MM.1S (cell line): ENCODE measurements at regions not wholly inside any gene's neighbourhood (a gene's known extent, or its start where the extent isn't known, plus 50 kb on each side); places are given as distances from the start of the nearest gene placed in this dataset.

Experiments used
- DNase-seq: peaks from one replicate; pipeline ENCODE4 v3.0.0-alpha.2; 2015
- H2AFZ ChIP-seq: fragments of 300-600 bp; sonication (generic); 2 replicates; pipeline ENCODE4 v1.6.0; 2016; ENCODE audit warnings: antibody characterized with exemption, low read length
- H3F3A ChIP-seq: fragments of 300-600 bp; sonication (generic); 2 replicates; pipeline ENCODE4 v1.6.1; 2016; ENCODE audit warnings: mild to moderate bottlenecking, antibody characterized with exemption, low read length, moderate library complexity, mixed read lengths; ENCODE audit not compliant: insufficient read depth
- H3K27ac ChIP-seq: fragments of 300-600 bp; sonication (generic); 2 replicates; pipeline ENCODE4 v1.5.1; 2016; ENCODE audit warnings: mild to moderate bottlenecking, low read length
- H3K27me3 ChIP-seq: fragments of 300-600 bp; sonication (generic); replicated peaks from 2 replicates; pipeline ENCODE4 v1.6.0; 2016; ENCODE audit warnings: low read length; ENCODE audit not compliant: insufficient read depth
- H3K36me3 ChIP-seq: fragments of 300-600 bp; sonication (generic); replicated peaks from 2 replicates; pipeline ENCODE4 v1.6.1; 2016; ENCODE audit warnings: mild to moderate bottlenecking, low read length, mixed read lengths; ENCODE audit not compliant: insufficient read depth
- H3K4me1 ChIP-seq: fragments of 300-600 bp; sonication (generic); 2 replicates; pipeline ENCODE4 v1.6.1; 2016; ENCODE audit warnings: low read length, mixed read lengths
- H3K4me2 ChIP-seq: fragments of 300-600 bp; sonication (generic); 2 replicates; pipeline ENCODE4 v1.6.0; 2016; ENCODE audit warnings: low read depth, low read length
- H3K4me3 ChIP-seq: fragments of 300-600 bp; sonication (generic); 2 replicates; pipeline ENCODE4 v1.5.1; 2016; ENCODE audit warnings: low read length, mixed read lengths
- H3K79me2 ChIP-seq: fragments of 300-600 bp; sonication (generic); 2 replicates; pipeline ENCODE4 v1.6.1; 2016; ENCODE audit warnings: mixed run types, low read length, mixed read lengths
- H3K9ac ChIP-seq: fragments of 300-600 bp; sonication (generic); 2 replicates; pipeline ENCODE4 v1.6.1; 2016; ENCODE audit warnings: low read length, mixed read lengths
- H3K9me2 ChIP-seq: fragments of 300-600 bp; sonication (generic); replicated peaks from 2 replicates; pipeline ENCODE4 v1.6.1; 2016; ENCODE audit warnings: mild to moderate bottlenecking, low read length, mixed read lengths; ENCODE audit not compliant: insufficient read depth
- H3K9me3 ChIP-seq: fragments of 300-600 bp; sonication (generic); replicated peaks from 2 replicates; pipeline ENCODE4 v1.6.1; 2016; ENCODE audit warnings: mild to moderate bottlenecking, low read length, mixed read lengths; ENCODE audit not compliant: insufficient read depth
- H4K20me1 ChIP-seq: fragments of 300-600 bp; sonication (generic); 2 replicates; pipeline ENCODE4 v1.6.1; 2016; ENCODE audit warnings: mild to moderate bottlenecking, low read length, moderate library complexity, mixed read lengths; ENCODE audit not compliant: insufficient read depth
- EZH2 ChIP-seq: fragments of 300-600 bp; sonication (generic); optimal IDR thresholded peaks from 2 replicates; pipeline ENCODE3; 2017; ENCODE audit warnings: low read depth, mild to moderate bottlenecking, antibody characterized with exemption, low read length, mixed read lengths
- EZH2phosphoT487 ChIP-seq: fragments of 300-600 bp; sonication (generic); IDR thresholded peaks from 2 replicates; pipeline ENCODE4 v1.6.1; 2018; ENCODE audit warnings: antibody characterized with exemption, low read length
- TF ChIP-seq, protein P1 (sequence below): fragments of 300-600 bp; sonication (generic); IDR thresholded peaks from 2 replicates; pipeline ENCODE4 v1.5.1; 2016; ENCODE audit warnings: antibody characterized with exemption, low read length, mixed read lengths

DNA sequence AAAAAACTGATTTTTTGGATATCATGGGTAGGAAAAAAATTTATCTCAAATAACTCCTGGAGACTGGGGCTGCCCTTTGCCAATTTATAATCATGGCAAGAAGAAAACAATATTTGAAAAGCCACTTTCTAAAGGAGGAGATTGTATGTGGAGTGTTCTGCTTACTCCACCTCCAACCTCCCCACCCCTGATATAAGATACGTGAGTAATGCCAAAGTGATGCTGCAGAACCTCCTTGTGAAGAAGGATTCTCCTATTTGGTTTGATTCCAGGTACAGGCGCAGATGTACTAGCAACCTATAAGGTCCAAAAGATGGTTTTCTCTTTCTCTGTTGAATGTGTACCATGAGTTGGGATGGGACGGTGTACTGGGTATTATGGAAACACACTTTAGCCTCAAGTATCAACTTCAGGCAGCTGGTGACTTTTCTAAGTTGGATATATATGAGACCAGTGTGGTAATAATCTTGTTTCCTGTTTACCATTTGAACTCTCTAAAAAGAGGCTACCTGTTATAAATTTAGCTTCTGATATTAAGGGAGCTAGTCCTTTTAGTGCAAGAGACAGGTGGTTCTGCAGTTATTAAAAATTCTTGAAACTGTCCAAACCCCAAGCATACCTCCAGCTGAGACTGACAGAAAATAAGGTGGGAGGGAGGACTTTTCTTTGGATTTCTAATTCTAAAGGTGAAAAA lies 724.0 kb upstream of the MIR17HG start:
- no peaks in the 10 kb centered on the region for H3K79me2 ChIP-seq
- H3K36me3 ChIP-seq = no peaks in the 10 kb centered on the region
- no peak overlapping the region for H3K4me3 ChIP-seq
- H3K27me3 ChIP-seq = no peaks in the 10 kb centered on the region
- no peaks in the 10 kb centered on the region for H4K20me1 ChIP-seq
- H3K4me2 ChIP-seq = peak overlapping the region; percentile 57; the same call in 1 of the 2 replicates
- H2AFZ ChIP-seq = no peak overlapping the region
- peak overlapping the region; percentile 79 for H3K27ac ChIP-seq
- TF ChIP-seq, protein P1, sequence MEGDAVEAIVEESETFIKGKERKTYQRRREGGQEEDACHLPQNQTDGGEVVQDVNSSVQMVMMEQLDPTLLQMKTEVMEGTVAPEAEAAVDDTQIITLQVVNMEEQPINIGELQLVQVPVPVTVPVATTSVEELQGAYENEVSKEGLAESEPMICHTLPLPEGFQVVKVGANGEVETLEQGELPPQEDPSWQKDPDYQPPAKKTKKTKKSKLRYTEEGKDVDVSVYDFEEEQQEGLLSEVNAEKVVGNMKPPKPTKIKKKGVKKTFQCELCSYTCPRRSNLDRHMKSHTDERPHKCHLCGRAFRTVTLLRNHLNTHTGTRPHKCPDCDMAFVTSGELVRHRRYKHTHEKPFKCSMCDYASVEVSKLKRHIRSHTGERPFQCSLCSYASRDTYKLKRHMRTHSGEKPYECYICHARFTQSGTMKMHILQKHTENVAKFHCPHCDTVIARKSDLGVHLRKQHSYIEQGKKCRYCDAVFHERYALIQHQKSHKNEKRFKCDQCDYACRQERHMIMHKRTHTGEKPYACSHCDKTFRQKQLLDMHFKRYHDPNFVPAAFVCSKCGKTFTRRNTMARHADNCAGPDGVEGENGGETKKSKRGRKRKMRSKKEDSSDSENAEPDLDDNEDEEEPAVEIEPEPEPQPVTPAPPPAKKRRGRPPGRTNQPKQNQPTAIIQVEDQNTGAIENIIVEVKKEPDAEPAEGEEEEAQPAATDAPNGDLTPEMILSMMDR = no peak
- TF ChIP-seq EZH2 (no peak), EZH2phosphoT487 (no peak)
- peaks cover 2% of the 10 kb centered on the region; the same call in 1 of the 2 replicates for H3F3A ChIP-seq
- no peaks in the 10 kb centered on the region for H3K9me2 ChIP-seq
- peaks cover 30% of the 10 kb centered on the region for H3K4me1 ChIP-seq
- no peaks in the 10 kb centered on the region for H3K9me3 ChIP-seq
- peak; percentile 67 for DNase-seq
- H3K9ac ChIP-seq = no peak overlapping the region; the same call in 1 of the 2 replicates

DNA sequence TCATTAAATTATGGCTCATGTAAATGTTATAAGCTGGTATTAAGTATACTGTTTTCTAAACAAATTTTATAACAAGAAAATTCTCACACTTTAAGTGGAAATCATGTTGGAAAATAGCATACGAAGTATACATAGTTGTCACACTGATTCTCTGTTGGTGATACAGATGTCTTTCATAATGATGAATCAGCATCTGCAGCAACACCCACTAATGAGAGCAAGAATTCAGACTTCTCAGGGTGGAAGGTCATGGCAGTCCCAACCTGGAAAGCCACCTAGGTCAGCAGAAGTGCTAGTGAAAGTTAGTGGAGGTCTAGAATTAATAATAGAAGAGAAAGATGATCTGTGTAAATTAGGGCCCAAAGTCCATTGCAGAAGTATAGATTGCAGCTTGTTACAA lies 719.7 kb upstream of the MIR17HG start:
- Histone ChIP-seq H3K9me3 (no peaks in the 10 kb centered on the region), H3K4me3 (no peak overlapping the region), H3F3A (peaks cover 2% of the 10 kb centered on the region; the same call in 1 of the 2 replicates), H4K20me1 (no peaks in the 10 kb centered on the region), H3K9me2 (no peaks in the 10 kb centered on the region), H3K4me1 (peaks cover 20% of the 10 kb centered on the region), H2AFZ (no peak overlapping the region), H3K79me2 (no peaks in the 10 kb centered on the region), H3K9ac (no peak overlapping the region), H3K36me3 (no peaks in the 10 kb centered on the region), H3K27ac (no peak overlapping the region), H3K4me2 (no peak overlapping the region), H3K27me3 (no peaks in the 10 kb centered on the region)
- peak; percentile 51 for DNase-seq
- no peak for TF ChIP-seq EZH2phosphoT487
- TF ChIP-seq, protein P1 = no peak
- TF ChIP-seq EZH2 = no peak

DNA sequence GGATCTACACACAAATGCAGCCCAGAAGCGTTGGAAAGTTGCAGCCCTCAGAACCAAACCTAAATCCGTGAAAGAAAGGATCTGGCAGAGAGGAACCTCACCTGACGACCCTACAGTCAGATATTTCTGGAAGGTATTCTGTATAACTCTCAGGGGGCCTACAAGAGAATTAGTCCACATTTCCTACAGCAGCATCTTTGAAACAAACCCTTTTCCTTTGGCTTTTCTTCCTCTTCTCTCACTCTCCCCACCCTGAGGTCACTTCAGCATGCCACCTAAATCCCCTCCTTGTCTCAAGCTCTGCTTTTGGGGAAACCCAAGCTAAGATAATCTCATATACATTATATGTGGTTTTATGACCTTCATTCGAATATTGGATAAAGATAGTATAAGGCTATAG lies 719.0 kb upstream of the MIR17HG start:
- no peak overlapping the region for H3K27ac ChIP-seq
- no peaks in the 10 kb centered on the region for H3K9me2 ChIP-seq
- H3K9ac ChIP-seq = no peak overlapping the region
- no peaks in the 10 kb centered on the region; the same call in 1 of the 2 replicates for H3F3A ChIP-seq
- H4K20me1 ChIP-seq = no peaks in the 10 kb centered on the region
- no peaks in the 10 kb centered on the region for H3K36me3 ChIP-seq
- no peak overlapping the region for H3K4me2 ChIP-seq
- no peaks in the 10 kb centered on the region for H3K79me2 ChIP-seq
- DNase-seq = no peak
- TF ChIP-seq EZH2phosphoT487 (no peak), EZH2 (no peak)
- TF ChIP-seq, protein P1 = no peak
- peaks cover 14% of the 10 kb centered on the region for H3K4me1 ChIP-seq
- H2AFZ ChIP-seq = no peak overlapping the region
- no peaks in the 10 kb centered on the region for H3K9me3 ChIP-seq
- H3K4me3 ChIP-seq = no peak overlapping the region
- H3K27me3 ChIP-seq = no peaks in the 10 kb centered on the region
